ENCODE measurements at regions not wholly inside any gene's neighbourhood (a gene's known extent, or its start where the extent isn't known, plus 50 kb on each side); places are given as distances from the start of the nearest gene placed in this dataset.

GRCh38 chr22:26967282-26967681 is 309.9 kb downstream of the MIAT start:
- Histone ChIP-seq H4K8ac (replicated peaks; ENCODE audit: insufficient read length, low read depth, low read length) (no peak overlapping the region), H2BK15ac (ENCODE audit: low read depth, low read length) (no peak overlapping the region), H3K23me2 (ENCODE audit: insufficient read length, low read depth, low read length, poor library complexity, severe bottlenecking) (no peaks in the 10 kb centered on the region), H2AFZ (ENCODE audit: low read length) (no peak overlapping the region), H3T11ph (ENCODE audit: low read length) (no peak overlapping the region), H3K9ac (ENCODE audit: extremely low read depth, insufficient read length, low read length) (no peak overlapping the region), H4K20me1 (ENCODE audit: control insufficient read depth, insufficient read depth, insufficient read length) (no peaks in the 10 kb centered on the region), H3K79me1 (ENCODE audit: insufficient read depth, low read depth, low read length, poor library complexity, severe bottlenecking) (no peaks in the 10 kb centered on the region), H3K56ac (ENCODE audit: insufficient read length, low read depth, low read length) (no peak overlapping the region), H3K79me2 (ENCODE audit: insufficient read depth, low read length) (no peaks in the 10 kb centered on the region), H3K4me2 (ENCODE audit: insufficient read depth, insufficient read length, low read length) (no peak overlapping the region), H2BK120ac (ENCODE audit: low read depth, low read length, poor library complexity, severe bottlenecking) (no peak overlapping the region), H3K27me3 (ENCODE audit: insufficient read depth, low read length) (no peaks in the 10 kb centered on the region; the same call in 1 of the 2 replicates), H4K91ac (ENCODE audit: insufficient read length, low read depth, low read length) (no peak overlapping the region), H3K27ac (ENCODE audit: insufficient read length, low read depth, low read length) (no peak overlapping the region), H3K4me1 (ENCODE audit: insufficient read depth, low read length) (no peaks in the 10 kb centered on the region), H4K5ac (ENCODE audit: insufficient read length, low read depth, low read length) (no peak overlapping the region), H3K14ac (ENCODE audit: insufficient read depth, low read length) (no peak overlapping the region), H2AK5ac (ENCODE audit: insufficient read length, low read length) (no peak overlapping the region), H2BK20ac (ENCODE audit: low read depth, low read length, poor library complexity, severe bottlenecking) (no peak overlapping the region), H2BK12ac (ENCODE audit: insufficient read length, low read depth, low read length) (no peak overlapping the region), H3K4ac (ENCODE audit: low read depth, low read length) (no peak overlapping the region), H2BK5ac (ENCODE audit: insufficient read length, low read length) (no peak overlapping the region), H3K18ac (ENCODE audit: insufficient read length, low read depth, low read length) (no peak overlapping the region), H3K9me3 (ENCODE audit: control insufficient read depth, low read depth, low read length) (no peaks in the 10 kb centered on the region), H3K23ac (ENCODE audit: insufficient read length, low read depth, low read length) (peak overlapping the region; percentile 19)
- H3K9me3 Mint-ChIP-seq: peaks cover 0 to 3% of the 10 kb centered on the region in 2 experiments; a peak in 2 of 5 replicates
- peaks cover 2 to 5% of the 10 kb centered on the region in 2 experiments; a peak in 3 of 4 replicates for H3K4me1 Mint-ChIP-seq
- DNase-seq: no peak
- no peak for TF ChIP-seq CTCF (conservative IDR thresholded peaks at IDR 0.05)
- no peaks in the 10 kb centered on the region for H3K36me3 Mint-ChIP-seq (ENCODE audit: insufficient read depth in 1 of 3, low read depth in 3 of 3)
- WGBS (ENCODE audit: extremely low coverage, insufficient read length, low lambda C conversion rate): 100% methylated on average over 1 of the region's 2 CpGs
- no peak overlapping the region for H3K27ac Mint-ChIP-seq
- no peak overlapping the region for H3K4me3 Mint-ChIP-seq
- H3K27me3 Mint-ChIP-seq (ENCODE audit: low read depth): peaks cover 15% of the 10 kb centered on the region
